ENCODE measurements at regions not wholly inside any gene's neighbourhood (a gene's known extent, or its start where the extent isn't known, plus 50 kb on each side); places are given as distances from the start of the nearest gene placed in this dataset.

GRCh38 chr1:199167460-199167859 lies 528.6 kb downstream of the PTPRC start:
- TF ChIP-seq CTCF (IDR thresholded peaks at IDR 0.05; ENCODE audit: insufficient read depth, low read length, poor library complexity, severe bottlenecking) (no peak), EZH2phosphoT487 (conservative IDR thresholded peaks at IDR 0.05; ENCODE audit: low read length) (no peak)
